SK-N-SH (cell line): ENCODE measurements at regions not wholly inside any gene's neighbourhood (a gene's known extent, or its start where the extent isn't known, plus 50 kb on each side); places are given as distances from the start of the nearest gene placed in this dataset.

ENCODE experiments used
- CTCF ChIA-PET: fragments of 300-600, 350-600 bp; formaldehyde crosslinking; extraction: SDS; loops from one replicate; lab custom pipeline; 2021; lab: Yijun Ruan, JAX
- POLR2A ChIA-PET: fragments of 350-600 bp; sonication (Branson Sonifier 250); formaldehyde crosslinking; extraction: SDS; loops from one replicate; lab custom pipeline; 2020; ENCODE audit warnings: antibody characterized with exemption, inconsistent platforms; lab: Yijun Ruan, JAX
- DNase-seq: peaks from one replicate; pipeline ENCODE4 v3.0.0; 2012
- H2AFZ ChIP-seq: fragments of 200-600 bp; sonication (generic); 2 replicates; pipeline ENCODE4 v1.8.1; 2016; ENCODE audit warnings: antibody characterized with exemption, mild to moderate bottlenecking, low read depth
- H3F3A ChIP-seq: fragments of 200-600 bp; sonication (generic); replicated peaks from 2 replicates; pipeline ENCODE3; 2016; ENCODE audit warnings: antibody characterized with exemption, mild to moderate bottlenecking; ENCODE audit not compliant: insufficient read depth
- H3K27ac ChIP-seq, 2 experiments: fragments of 200-500 bp in 1 of 2; fragments of 200-600 bp in 1 of 2; sonication (Bioruptor generic) in 1 of 2; sonication (generic), shearing (Covaris generic) in 1 of 2; 2 replicates each; pipeline versions ENCODE4 v1.5.1 to v1.6.1; 2014 to 2016; ENCODE audit warnings: low read depth in 2 of 2, inconsistent platforms in 1 of 2, low read length in 1 of 2, mild to moderate bottlenecking in 1 of 2, mixed read lengths in 1 of 2
- H3K27me3 ChIP-seq: fragments of 200-600 bp; sonication (generic), shearing (Covaris generic); 2 replicates; pipeline ENCODE4 v1.6.1; 2016; ENCODE audit warnings: mixed run types; ENCODE audit not compliant: insufficient read depth
- H3K36me3 ChIP-seq, 2 experiments: fragments of 200-500 bp in 1 of 2; fragments of 200-600 bp in 1 of 2; sonication (Bioruptor generic) in 1 of 2; sonication (generic) in 1 of 2; replicated peaks in 1 of 2; 2 replicates each; pipeline versions ENCODE3 to v1.5.1; 2014 to 2016; ENCODE audit warnings: low read length in 1 of 2, mild to moderate bottlenecking in 1 of 2; ENCODE audit not compliant: insufficient read depth in 2 of 2, control insufficient read depth in 1 of 2
- H3K4me1 ChIP-seq, 2 experiments: fragments of 200-500 bp in 1 of 2; fragments of 200-600 bp in 1 of 2; sonication (Bioruptor generic) in 1 of 2; sonication (generic), shearing (Covaris generic) in 1 of 2; 2 replicates each; pipeline versions ENCODE4 v1.5.1 to v1.6.1; 2014 to 2016; ENCODE audit warnings: low read depth in 1 of 2, low read length in 1 of 2, mixed run types in 1 of 2; ENCODE audit not compliant: insufficient read depth in 2 of 2, control insufficient read depth in 1 of 2
- H3K4me2 ChIP-seq: fragments of 200-600 bp; sonication (generic), shearing (Covaris generic); 2 replicates; pipeline ENCODE4 v1.6.1; 2017; ENCODE audit warnings: mixed run types
- H3K4me3 ChIP-seq, 2 experiments: fragments of 200-500 bp in 1 of 2; fragments of 200-600 bp in 1 of 2; sonication (Bioruptor generic) in 1 of 2; sonication (generic), shearing (Covaris generic) in 1 of 2; 2 replicates each; pipeline versions ENCODE4 v1.5.1 to v1.8.1; 2014 to 2016; ENCODE audit warnings: low read depth in 2 of 2, inconsistent platforms in 1 of 2, low read length in 1 of 2, mild to moderate bottlenecking in 1 of 2, mixed read lengths in 1 of 2, moderate library complexity in 1 of 2
- H3K79me2 ChIP-seq: fragments of 200-600 bp; sonication (generic); 2 replicates; pipeline ENCODE4 v1.8.1; 2017; ENCODE audit warnings: mild to moderate bottlenecking; ENCODE audit not compliant: insufficient read depth
- H3K9ac ChIP-seq: fragments of 200-600 bp; sonication (generic); 2 replicates; pipeline ENCODE4 v1.6.1; 2017; ENCODE audit warnings: mixed run types
- H3K9me2 ChIP-seq: fragments of 200-600 bp; sonication (generic); 2 replicates; pipeline ENCODE4 v1.6.1; 2017; ENCODE audit warnings: mixed run types
- H3K9me3 ChIP-seq: fragments of 200-600 bp; sonication (generic); 2 replicates; pipeline ENCODE4 v1.6.1; 2017; ENCODE audit warnings: mixed run types, mild to moderate bottlenecking, moderate library complexity
- H4K20me1 ChIP-seq: fragments of 200-600 bp; sonication (generic); 2 replicates; pipeline ENCODE4 v1.6.1; 2017; ENCODE audit warnings: mild to moderate bottlenecking, mixed run types; ENCODE audit not compliant: insufficient read depth
- ELF1 ChIP-seq: IDR thresholded peaks from 2 replicates; pipeline ENCODE4 v1.4.0; 2012
- EP300 ChIP-seq, 2 experiments: IDR thresholded peaks; 2 replicates each; pipeline versions ENCODE4 v1.4.0 to v1.6.1; 2012; ENCODE audit warnings: borderline replicate concordance in 1 of 2, low read depth in 1 of 2, low read length in 1 of 2
- FOXJ3 ChIP-seq: sonication (generic); formaldehyde crosslinking; IDR thresholded peaks from 2 replicates; pipeline ENCODE4 v1.5.1; 2020; ENCODE audit warnings: mild to moderate bottlenecking, missing genetic modification reagents
- GABPA ChIP-seq: IDR thresholded peaks from 2 replicates; pipeline ENCODE4 v1.4.0; 2012; ENCODE audit warnings: low read depth, mild to moderate bottlenecking
- IRF3 ChIP-seq: fragments of 150-350 bp; IDR thresholded peaks from 2 replicates; pipeline ENCODE4 v1.6.1; 2016; ENCODE audit warnings: mild to moderate bottlenecking, low read depth, low read length
- JUND ChIP-seq: IDR thresholded peaks from 2 replicates; pipeline ENCODE4 v1.4.0; 2012
- NFIC ChIP-seq: IDR thresholded peaks from 2 replicates; pipeline ENCODE4 v1.4.0; 2012; ENCODE audit warnings: borderline replicate concordance
- PBX3 ChIP-seq: IDR thresholded peaks from 2 replicates; pipeline ENCODE4; 2012
- POLR2AphosphoS5 ChIP-seq: IDR thresholded peaks from 2 replicates; pipeline ENCODE4 v1.6.1; 2012; ENCODE audit warnings: low read depth, low read length
- RAD21 ChIP-seq: IDR thresholded peaks from 2 replicates; pipeline ENCODE4 v1.6.1; 2012; ENCODE audit warnings: mild to moderate bottlenecking, low read length
- RCOR1 ChIP-seq: fragments of 150-350 bp; IDR thresholded peaks from 2 replicates; pipeline ENCODE4 v1.6.1; 2017; ENCODE audit warnings: antibody characterized with exemption, low read length
- SIN3A ChIP-seq: IDR thresholded peaks from 2 replicates; pipeline ENCODE4 v1.6.1; 2012; ENCODE audit warnings: low read depth, mild to moderate bottlenecking, low read length, moderate library complexity, borderline replicate concordance
- SMC3 ChIP-seq: IDR thresholded peaks from 2 replicates; pipeline ENCODE4 v1.6.1; 2012; ENCODE audit warnings: low read depth, low read length, improper control_type of control experiment
- TAF1 ChIP-seq: IDR thresholded peaks from 2 replicates; pipeline ENCODE4 v1.6.1; 2012; ENCODE audit warnings: low read depth, mild to moderate bottlenecking, low read length, moderate library complexity, borderline replicate concordance
- TEAD4 ChIP-seq: IDR thresholded peaks from 2 replicates; pipeline ENCODE4 v1.4.0; 2012; ENCODE audit warnings: mild to moderate bottlenecking, borderline replicate concordance; ENCODE audit not compliant: insufficient read depth
- USF2 ChIP-seq: fragments of 150-350 bp; IDR thresholded peaks from 2 replicates; pipeline ENCODE4 v1.6.1; 2017; ENCODE audit warnings: antibody characterized with exemption, low read length, low read depth, borderline replicate concordance
- YY1 ChIP-seq: IDR thresholded peaks from 2 replicates; pipeline ENCODE4 v1.4.0; 2012; ENCODE audit warnings: low read depth, mild to moderate bottlenecking
- WGBS: methylation state at CpG from one replicate; pipeline ENCODE4 v1.1.6; 2017; ENCODE audit warnings: low lambda C conversion rate; 5-methylcytosine and 5-hydroxymethylcytosine counted together
- TF ChIP-seq, protein P1 (sequence below): fragments of 200-600 bp; sonication (generic); IDR thresholded peaks from 2 replicates; pipeline ENCODE4 v1.6.1; 2017; ENCODE audit warnings: antibody characterized with exemption, mild to moderate bottlenecking, moderate library complexity
- TF ChIP-seq, protein P2 (sequence below): IDR thresholded peaks from 2 replicates; pipeline ENCODE4 v1.4.0; 2012; ENCODE audit warnings: low read depth, borderline replicate concordance
- TF ChIP-seq, protein P3 (sequence below): IDR thresholded peaks from 2 replicates; pipeline ENCODE4 v1.4.0; 2012; ENCODE audit warnings: low read depth

GRCh38 chr1:14222086-14222485, 376.4 kb upstream of the KAZN start:
- Histone ChIP-seq H3K27me3 (no peaks in the 10 kb centered on the region), H3K9me3 (no peaks in the 10 kb centered on the region; the same call in 1 of the 2 replicates), H2AFZ (no peak overlapping the region), H3K9me2 (no peaks in the 10 kb centered on the region), H3K36me3 (no peaks in the 10 kb centered on the region), H3K4me1 (no peaks in the 10 kb centered on the region), H3K27ac (no peak overlapping the region), H4K20me1 (no peaks in the 10 kb centered on the region), H3K9ac (no peak overlapping the region), H3K4me3 (no peak overlapping the region), H3K4me2 (no peak overlapping the region), H3F3A (no peaks in the 10 kb centered on the region), H3K79me2 (no peaks in the 10 kb centered on the region)
- WGBS, result 5% methylated on average over 6 of the region's 6 CpGs
- DNase-seq, result no peak
- no peak for TF ChIP-seq RCOR1
- no peak for TF ChIP-seq JUND
- no peak for TF ChIP-seq GABPA
- TF ChIP-seq USF2, result no peak
- no peak for TF ChIP-seq POLR2AphosphoS5
- TF ChIP-seq, protein P1, sequence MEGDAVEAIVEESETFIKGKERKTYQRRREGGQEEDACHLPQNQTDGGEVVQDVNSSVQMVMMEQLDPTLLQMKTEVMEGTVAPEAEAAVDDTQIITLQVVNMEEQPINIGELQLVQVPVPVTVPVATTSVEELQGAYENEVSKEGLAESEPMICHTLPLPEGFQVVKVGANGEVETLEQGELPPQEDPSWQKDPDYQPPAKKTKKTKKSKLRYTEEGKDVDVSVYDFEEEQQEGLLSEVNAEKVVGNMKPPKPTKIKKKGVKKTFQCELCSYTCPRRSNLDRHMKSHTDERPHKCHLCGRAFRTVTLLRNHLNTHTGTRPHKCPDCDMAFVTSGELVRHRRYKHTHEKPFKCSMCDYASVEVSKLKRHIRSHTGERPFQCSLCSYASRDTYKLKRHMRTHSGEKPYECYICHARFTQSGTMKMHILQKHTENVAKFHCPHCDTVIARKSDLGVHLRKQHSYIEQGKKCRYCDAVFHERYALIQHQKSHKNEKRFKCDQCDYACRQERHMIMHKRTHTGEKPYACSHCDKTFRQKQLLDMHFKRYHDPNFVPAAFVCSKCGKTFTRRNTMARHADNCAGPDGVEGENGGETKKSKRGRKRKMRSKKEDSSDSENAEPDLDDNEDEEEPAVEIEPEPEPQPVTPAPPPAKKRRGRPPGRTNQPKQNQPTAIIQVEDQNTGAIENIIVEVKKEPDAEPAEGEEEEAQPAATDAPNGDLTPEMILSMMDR, result no peak
- TF ChIP-seq, protein P2, sequence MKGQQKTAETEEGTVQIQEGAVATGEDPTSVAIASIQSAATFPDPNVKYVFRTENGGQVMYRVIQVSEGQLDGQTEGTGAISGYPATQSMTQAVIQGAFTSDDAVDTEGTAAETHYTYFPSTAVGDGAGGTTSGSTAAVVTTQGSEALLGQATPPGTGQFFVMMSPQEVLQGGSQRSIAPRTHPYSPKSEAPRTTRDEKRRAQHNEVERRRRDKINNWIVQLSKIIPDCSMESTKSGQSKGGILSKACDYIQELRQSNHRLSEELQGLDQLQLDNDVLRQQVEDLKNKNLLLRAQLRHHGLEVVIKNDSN, result no peak
- no peak for TF ChIP-seq RAD21
- no peak for TF ChIP-seq TEAD4
- no peak for TF ChIP-seq SIN3A
- no peak for TF ChIP-seq IRF3
- no peak for TF ChIP-seq SMC3
- no peak for TF ChIP-seq TAF1
- TF ChIP-seq ELF1, result no peak
- TF ChIP-seq, protein P3, sequence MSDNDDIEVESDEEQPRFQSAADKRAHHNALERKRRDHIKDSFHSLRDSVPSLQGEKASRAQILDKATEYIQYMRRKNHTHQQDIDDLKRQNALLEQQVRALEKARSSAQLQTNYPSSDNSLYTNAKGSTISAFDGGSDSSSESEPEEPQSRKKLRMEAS, result no peak
- TF ChIP-seq NFIC, result no peak
- no peak for TF ChIP-seq FOXJ3 (CRISPR knock-in tag)
- TF ChIP-seq YY1, result no peak
- no peak for TF ChIP-seq PBX3
- no peak for TF ChIP-seq EP300 (IDR thresholded peaks at IDR 0.05; ENCODE audit: borderline replicate concordance in 1 of 2, low read depth in 1 of 2, low read length in 1 of 2)
- POLR2A ChIA-PET, result no interaction called here
- CTCF ChIA-PET, result interaction anchor here (1.0 kb wide), 1 partner anchor 244 kb away, joined by 4 read pairs; no protein-coding TSS in a partner anchor
